BLaER1 (cell line): ENCODE measurements at regions not wholly inside any gene's neighbourhood (a gene's known extent, or its start where the extent isn't known, plus 50 kb on each side); places are given as distances from the start of the nearest gene placed in this dataset.
A peak's percentile ranks its signal among the peaks of the same experiment; 100 is the strongest.

ENCODE experiments used
- H3K27ac ChIP-seq: shearing (Covaris generic); formaldehyde crosslinking; 2 replicates; pipeline ENCODE4 v1.8.1; 2022
- H3K27me3 ChIP-seq: shearing (Covaris generic); formaldehyde crosslinking; 2 replicates; pipeline ENCODE4 v1.8.1; 2022
- H3K36me3 ChIP-seq: shearing (Covaris generic); formaldehyde crosslinking; 2 replicates; pipeline ENCODE4 v1.8.1; 2022
- H3K4me1 ChIP-seq: shearing (Covaris generic); formaldehyde crosslinking; 2 replicates; pipeline ENCODE4 v1.8.1; 2022
- H3K4me2 ChIP-seq: shearing (Covaris generic); formaldehyde crosslinking; 2 replicates; pipeline ENCODE4 v1.8.1; 2022
- H3K4me3 ChIP-seq: shearing (Covaris generic); formaldehyde crosslinking; 2 replicates; pipeline ENCODE4 v1.8.1; 2022
- H3K9ac ChIP-seq: shearing (Covaris generic); formaldehyde crosslinking; 2 replicates; pipeline ENCODE4 v1.8.1; 2022
- H3K9me3 ChIP-seq: shearing (Covaris generic); formaldehyde crosslinking; 2 replicates; pipeline ENCODE4 v1.8.1; 2022
- H4K20me1 ChIP-seq: shearing (Covaris generic); formaldehyde crosslinking; 2 replicates; pipeline ENCODE4 v1.8.1; 2022
- Cebpa-rat ChIP-seq: shearing (Covaris generic); IDR thresholded peaks from 2 replicates; pipeline ENCODE4 v1.8.1; 2022

- Histone ChIP-seq H4K20me1 (no peaks in the 10 kb centered on the region), H3K9ac (no peak overlapping the region), H3K4me1 (peaks cover 28% of the 10 kb centered on the region), H3K4me3 (no peak overlapping the region), H3K36me3 (no peaks in the 10 kb centered on the region), H3K27me3 (no peaks in the 10 kb centered on the region), H3K9me3 (peaks cover 9% of the 10 kb centered on the region), H3K4me2 (no peak overlapping the region), H3K27ac (no peak overlapping the region)
- TF ChIP-seq Cebpa-rat = no peak
These were observed 142.9 kb downstream of the OLFM1 start for GRCh38 chr9:135230386-135230765.

GRCh38 chr9:135230817-135231520 is 143.5 kb downstream of the OLFM1 start:
- Histone ChIP-seq H3K4me2 (no peak overlapping the region), H3K36me3 (no peaks in the 10 kb centered on the region), H3K4me3 (no peak overlapping the region), H3K27ac (no peak overlapping the region), H3K9ac (no peak overlapping the region), H3K9me3 (peaks cover 9% of the 10 kb centered on the region), H3K4me1 (peaks cover 25% of the 10 kb centered on the region), H4K20me1 (no peaks in the 10 kb centered on the region), H3K27me3 (no peaks in the 10 kb centered on the region)
- no peak for TF ChIP-seq Cebpa-rat

GRCh38 chr9:135239100-135239768 is 151.8 kb downstream of the OLFM1 start:
- Histone ChIP-seq H3K27me3 (no peaks in the 10 kb centered on the region; the same call in 1 of the 2 replicates), H3K36me3 (no peaks in the 10 kb centered on the region), H3K9me3 (peaks cover 4% of the 10 kb centered on the region), H3K4me2 (peak overlapping the region; percentile 88), H4K20me1 (no peaks in the 10 kb centered on the region), H3K4me1 (peaks cover 76% of the 10 kb centered on the region), H3K27ac (peak overlapping the region; percentile 76), H3K9ac (no peak overlapping the region), H3K4me3 (no peak overlapping the region)
- no peak for TF ChIP-seq Cebpa-rat

- Histone ChIP-seq H3K27me3 (no peaks in the 10 kb centered on the region; the same call in 1 of the 2 replicates), H3K27ac (peak overlapping the region; percentile 76), H4K20me1 (no peaks in the 10 kb centered on the region), H3K4me2 (peak overlapping the region; percentile 88), H3K9me3 (no peaks in the 10 kb centered on the region), H3K9ac (peak overlapping the region; percentile 44; the same call in 1 of the 2 replicates), H3K4me1 (peaks cover 81% of the 10 kb centered on the region), H3K36me3 (no peaks in the 10 kb centered on the region), H3K4me3 (no peak overlapping the region)
- no peak for TF ChIP-seq Cebpa-rat
These were observed 152.3 kb downstream of the OLFM1 start for GRCh38 chr9:135239769-135240141.

GRCh38 chr9:135240222-135240621 is 152.8 kb downstream of the OLFM1 start:
- Histone ChIP-seq H4K20me1 (no peaks in the 10 kb centered on the region), H3K4me3 (peak overlapping the region; percentile 20; the same call in 1 of the 2 replicates), H3K9me3 (no peaks in the 10 kb centered on the region), H3K27me3 (no peaks in the 10 kb centered on the region; the same call in 1 of the 2 replicates), H3K9ac (peak overlapping the region; percentile 44; the same call in 1 of the 2 replicates), H3K4me2 (peak overlapping the region; percentile 88), H3K36me3 (no peaks in the 10 kb centered on the region), H3K4me1 (peaks cover 86% of the 10 kb centered on the region), H3K27ac (peak overlapping the region; percentile 76)
- no peak for TF ChIP-seq Cebpa-rat

- Histone ChIP-seq H3K4me1 (peaks cover 92% of the 10 kb centered on the region), H3K4me3 (no peak overlapping the region), H3K9ac (peak overlapping the region; percentile 5; the same call in 1 of the 2 replicates), H3K4me2 (peak overlapping the region; percentile 88), H4K20me1 (no peaks in the 10 kb centered on the region), H3K9me3 (no peaks in the 10 kb centered on the region), H3K27ac (peak overlapping the region; percentile 76), H3K36me3 (no peaks in the 10 kb centered on the region), H3K27me3 (no peaks in the 10 kb centered on the region; the same call in 1 of the 2 replicates)
- TF ChIP-seq Cebpa-rat = no peak
These were observed 153.4 kb downstream of the OLFM1 start for GRCh38 chr9:135240871-135241311.

GRCh38 chr9:135241381-135242048 is 154.0 kb downstream of the OLFM1 start:
- H3K4me3 ChIP-seq = no peak overlapping the region
- TF ChIP-seq Cebpa-rat = no peak
- H4K20me1 ChIP-seq = no peaks in the 10 kb centered on the region
- peak overlapping the region; percentile 76 for H3K27ac ChIP-seq
- no peaks in the 10 kb centered on the region for H3K9me3 ChIP-seq
- no peaks in the 10 kb centered on the region for H3K36me3 ChIP-seq
- H3K4me1 ChIP-seq = peaks cover 99% of the 10 kb centered on the region
- peak overlapping the region; percentile 65; the same call in 1 of the 2 replicates for H3K9ac ChIP-seq
- H3K4me2 ChIP-seq = peak overlapping the region; percentile 88
- no peaks in the 10 kb centered on the region; the same call in 1 of the 2 replicates for H3K27me3 ChIP-seq

- no peaks in the 10 kb centered on the region; the same call in 1 of the 2 replicates for H3K27me3 ChIP-seq
- TF ChIP-seq Cebpa-rat = no peak
- H3K4me2 ChIP-seq = peak overlapping the region; percentile 88
- peak overlapping the region; percentile 65; the same call in 1 of the 2 replicates for H3K9ac ChIP-seq
- H4K20me1 ChIP-seq = no peaks in the 10 kb centered on the region
- H3K36me3 ChIP-seq = no peaks in the 10 kb centered on the region
- peak overlapping the region; percentile 62 for H3K27ac ChIP-seq
- H3K4me3 ChIP-seq = no peak overlapping the region
- peaks cover 100% of the 10 kb centered on the region for H3K4me1 ChIP-seq
- no peaks in the 10 kb centered on the region for H3K9me3 ChIP-seq
These were observed 154.6 kb downstream of the OLFM1 start for GRCh38 chr9:135242049-135242396.

GRCh38 chr9:135242406-135242805 is 154.9 kb downstream of the OLFM1 start:
- H3K9ac ChIP-seq = peak overlapping the region; percentile 65

More at GRCh38 chr9:135242406-135242805, 154.9 kb downstream of the OLFM1 start:
- H3K9me3 ChIP-seq = no peaks in the 10 kb centered on the region
- peak overlapping the region; percentile 88 for H3K4me2 ChIP-seq
- H3K27me3 ChIP-seq = no peaks in the 10 kb centered on the region; the same call in 1 of the 2 replicates
- H3K4me1 ChIP-seq = peaks cover 100% of the 10 kb centered on the region
- H3K27ac ChIP-seq = peak overlapping the region; percentile 62
- TF ChIP-seq Cebpa-rat = no peak
- no peak overlapping the region for H3K4me3 ChIP-seq
- H3K36me3 ChIP-seq = no peaks in the 10 kb centered on the region
- H4K20me1 ChIP-seq = no peaks in the 10 kb centered on the region
